ENCODE measurements at regions not wholly inside any gene's neighbourhood (a gene's known extent, or its start where the extent isn't known, plus 50 kb on each side); places are given as distances from the start of the nearest gene placed in this dataset.

GRCh38 chr13:91184244-91184926 is 163.1 kb upstream of the MIR17HG start:
- Histone ChIP-seq H3K27me3 (no peaks in the 10 kb centered on the region), H3K36me3 (no peaks in the 10 kb centered on the region), H3K9me3 (no peaks in the 10 kb centered on the region), H3K4me1 (no peaks in the 10 kb centered on the region), H3K27ac (no peak overlapping the region), H3K4me3 (no peak overlapping the region)
- TF ChIP-seq CTCF (IDR thresholded peaks at IDR 0.05): no peak
- DNase-seq (ENCODE audit: low spot score): no peak

GRCh38 chr13:91185294-91185863 is 162.1 kb upstream of the MIR17HG start:
- TF ChIP-seq CTCF (IDR thresholded peaks at IDR 0.05): peak in 1 of 2 donors; percentile 55
- Histone ChIP-seq H3K4me1 (no peaks in the 10 kb centered on the region), H3K27ac (no peak overlapping the region), H3K36me3 (no peaks in the 10 kb centered on the region), H3K9me3 (no peaks in the 10 kb centered on the region), H3K4me3 (no peak overlapping the region), H3K27me3 (no peaks in the 10 kb centered on the region)
- DNase-seq (ENCODE audit: low spot score): no peak

- H3K9me3 ChIP-seq: no peaks in the 10 kb centered on the region
- no peak for DNase-seq (ENCODE audit: low spot score)
- H3K4me1 ChIP-seq: no peaks in the 10 kb centered on the region
- no peak for TF ChIP-seq CTCF (IDR thresholded peaks at IDR 0.05)
- H3K36me3 ChIP-seq: no peaks in the 10 kb centered on the region
- no peaks in the 10 kb centered on the region for H3K27me3 ChIP-seq
- H3K4me3 ChIP-seq: no peak overlapping the region
- no peak overlapping the region for H3K27ac ChIP-seq
These were observed 160.0 kb upstream of the MIR17HG start for GRCh38 chr13:91187522-91187921.

- Histone ChIP-seq H3K27me3 (no peaks in the 10 kb centered on the region), H3K4me3 (no peak overlapping the region), H3K4me1 (no peaks in the 10 kb centered on the region), H3K36me3 (no peaks in the 10 kb centered on the region), H3K9me3 (no peaks in the 10 kb centered on the region), H3K27ac (no peak overlapping the region)
- DNase-seq (ENCODE audit: low spot score): no peak
- no peak for TF ChIP-seq CTCF (IDR thresholded peaks at IDR 0.05)
These were observed 158.0 kb upstream of the MIR17HG start for GRCh38 chr13:91189506-91189905.

- H3K27ac ChIP-seq: no peak overlapping the region
- H3K4me1 ChIP-seq: no peaks in the 10 kb centered on the region
- no peaks in the 10 kb centered on the region for H3K36me3 ChIP-seq
- no peaks in the 10 kb centered on the region for H3K27me3 ChIP-seq
- no peak for TF ChIP-seq CTCF (IDR thresholded peaks at IDR 0.05)
- DNase-seq (ENCODE audit: low spot score): no peak
- no peak overlapping the region for H3K4me3 ChIP-seq
- H3K9me3 ChIP-seq: no peaks in the 10 kb centered on the region
These were observed 154.1 kb upstream of the MIR17HG start for GRCh38 chr13:91193358-91193757.

GRCh38 chr13:91195789-91196188 is 151.7 kb upstream of the MIR17HG start:
- Histone ChIP-seq H3K27me3 (no peaks in the 10 kb centered on the region), H3K27ac (no peak overlapping the region), H3K36me3 (no peaks in the 10 kb centered on the region), H3K4me1 (no peaks in the 10 kb centered on the region), H3K4me3 (no peak overlapping the region), H3K9me3 (no peaks in the 10 kb centered on the region)
- no peak for DNase-seq (ENCODE audit: low spot score)
- no peak for TF ChIP-seq CTCF (IDR thresholded peaks at IDR 0.05)

All from right atrium auricular region (tissue), 2 donors.